K562 (cell line): ENCODE measurements at regions not wholly inside any gene's neighbourhood (a gene's known extent, or its start where the extent isn't known, plus 50 kb on each side); places are given as distances from the start of the nearest gene placed in this dataset.

Source experiments
- ATAC-seq: fragments of 200-7000 bp; cut with Tn5 transposase; 3 replicates; pipeline ENCODE4 v1.9.1; 2020; ENCODE audit warnings: moderate library complexity
- BruUV-seq: library from RNA; stranded (reverse); fragments of 400-500 nt; replicated peaks from 2 replicates; lab custom pipeline; 2021; lab: Mats Ljungman, UMichigan
- CTCF ChIA-PET: fragments of 300-600 bp; formaldehyde crosslinking; extraction: SDS; loops from one replicate; lab custom pipeline; 2021; ENCODE audit warnings: low intra/inter-chr PET ratio; lab: Yijun Ruan, JAX
- POLR2A ChIA-PET: fragments of 300-600, 350-650 bp; sonication (Branson Sonifier 250); formaldehyde crosslinking; extraction: SDS; loops from one replicate; lab custom pipeline; 2021; ENCODE audit warnings: antibody characterized with exemption, inconsistent platforms; lab: Yijun Ruan, JAX
- DNase-seq, 4 experiments: peaks; one replicate each; pipeline versions ENCODE4 v3.0.0 to v3.0.0-alpha.2; 2011 to 2018; ENCODE audit warnings: low spot score in 3 of 4, mixed read lengths in 3 of 4; ENCODE audit errors: extremely low read depth in 1 of 4
- FAIRE-seq: peaks from 2 replicates; lab custom pipeline; 2011; peaks lifted over from hg19 to GRCh38; lab: Jason Lieb, UNC
- H2AFZ ChIP-seq: 2 replicates; pipeline ENCODE4 v1.6.0; 2011; ENCODE audit warnings: low read depth, low read length, control low read depth, inconsistent platforms
- H3K27ac ChIP-seq: fragments of 200-600 bp; 3 replicates; pipeline ENCODE4 v1.8.0; 2011; ENCODE audit warnings: low read depth, mild to moderate bottlenecking, control low read depth, inconsistent platforms, low read length, moderate library complexity, mixed read lengths; ENCODE audit errors: extremely low read depth
- H3K27me3 ChIP-seq, 2 experiments: fragments of 300-600 bp in 1 of 2; 2 replicates in 1 of 2; 3 replicates in 1 of 2; pipeline versions ENCODE4 v1.6.0 to v1.8.0; 2011; ENCODE audit warnings: inconsistent platforms in 2 of 2, low read length in 2 of 2, mild to moderate bottlenecking in 1 of 2, mixed read lengths in 1 of 2, moderate library complexity in 1 of 2; ENCODE audit not compliant: control insufficient read depth in 2 of 2, insufficient read depth in 2 of 2
- H3K36me3 ChIP-seq: fragments of 300-600 bp; 3 replicates; pipeline ENCODE4 v1.8.0; 2011; ENCODE audit warnings: mild to moderate bottlenecking, low read length, inconsistent platforms; ENCODE audit not compliant: control insufficient read depth, insufficient read depth
- H3K4me1 ChIP-seq, 2 experiments: fragments of 200-600 bp in 1 of 2; replicated peaks in 1 of 2; 2 replicates in 1 of 2; 3 replicates in 1 of 2; pipeline versions ENCODE4 v1.5.1 to v1.8.0; 2011; ENCODE audit warnings: inconsistent platforms in 2 of 2, low read length in 2 of 2, mild to moderate bottlenecking in 1 of 2, mixed read lengths in 1 of 2, moderate library complexity in 1 of 2; ENCODE audit not compliant: control insufficient read depth in 2 of 2, insufficient read depth in 2 of 2
- H3K4me2 ChIP-seq: 2 replicates; pipeline ENCODE4 v1.6.1; 2011; ENCODE audit warnings: low read length, control low read depth, inconsistent platforms, mixed read lengths; ENCODE audit not compliant: insufficient read depth
- H3K4me3 ChIP-seq: fragments of 200-600 bp; sonication (generic), shearing (Covaris generic); 2 replicates; pipeline ENCODE4 v1.5.1; 2016; ENCODE audit warnings: control low read depth, inconsistent platforms
- H3K79me2 ChIP-seq: fragments of 200-600 bp; 3 replicates; pipeline ENCODE4 v1.8.0; 2011; ENCODE audit warnings: low read length, inconsistent platforms; ENCODE audit not compliant: control insufficient read depth, insufficient read depth
- H3K9ac ChIP-seq, 2 experiments: 2 replicates each; pipeline versions ENCODE4 v1.6.0 to v1.6.1; 2011; ENCODE audit warnings: low read depth in 2 of 2, low read length in 2 of 2, control low read depth in 1 of 2, inconsistent platforms in 1 of 2, mild to moderate bottlenecking in 1 of 2, mixed read lengths in 1 of 2; ENCODE audit not compliant: insufficient read depth in 1 of 2
- H3K9me1 ChIP-seq: one replicate; pipeline ENCODE4 v1.6.0; 2011; ENCODE audit warnings: inconsistent platforms, mild to moderate bottlenecking, low read length, moderate library complexity; ENCODE audit not compliant: control insufficient read depth, insufficient read depth
- H3K9me3 ChIP-seq: replicated peaks from 2 replicates; pipeline ENCODE4 v1.5.1; 2011; ENCODE audit warnings: low read depth, low read length, inconsistent platforms; ENCODE audit not compliant: control insufficient read depth, insufficient read depth
- H4K20me1 ChIP-seq: replicated peaks from 2 replicates; pipeline ENCODE4 v1.6.1; 2011; ENCODE audit warnings: low read length, inconsistent platforms, mixed read lengths; ENCODE audit not compliant: control insufficient read depth, insufficient read depth
- AFF1 ChIP-seq, 2 experiments: fragments of 450-650 bp; IDR thresholded peaks; 2 replicates each; pipeline ENCODE4 v1.6.1; 2018; ENCODE audit warnings: mild to moderate bottlenecking in 2 of 2, low read depth in 1 of 2; ENCODE audit not compliant: partially characterized antibody in 2 of 2
- CBFA2T2 ChIP-seq: fragments of 450-650 bp; conservative IDR thresholded peaks from 2 replicates; pipeline ENCODE4 v1.6.1; 2017; ENCODE audit warnings: mild to moderate bottlenecking
- CREB5 ChIP-seq: fragments of 250-450 bp; sonication (Bioruptor Pico); IDR thresholded peaks from 2 replicates; pipeline ENCODE4 v1.5.0; 2020; ENCODE audit warnings: mild to moderate bottlenecking
- E2F6 ChIP-seq, 2 experiments: IDR thresholded peaks; 2 replicates each; pipeline ENCODE4 v1.6.1; 2011; ENCODE audit warnings: borderline replicate concordance in 1 of 2, control low read depth in 1 of 2, low read depth in 1 of 2, low read length in 1 of 2, mild to moderate bottlenecking in 1 of 2, mixed read lengths in 1 of 2, moderate library complexity in 1 of 2; ENCODE audit not compliant: insufficient read depth in 1 of 2, insufficient read length in 1 of 2, poor library complexity in 1 of 2, severe bottlenecking in 1 of 2; ENCODE audit errors: extremely low read depth in 1 of 2
- GABPA ChIP-seq: fragments of 200-800 bp; sonication (Bioruptor generic); conservative IDR thresholded peaks from 2 replicates; pipeline ENCODE4 v1.6.1; 2016; ENCODE audit warnings: low read depth, missing genetic modification characterization, missing compliant biosample characterization
- HBP1 ChIP-seq: fragments of 450-650 bp; formaldehyde crosslinking; IDR thresholded peaks from 2 replicates; pipeline ENCODE4 v1.4.0; 2022; ENCODE audit warnings: missing genetic modification characterization
- HDGF ChIP-seq: fragments of 450-650 bp; IDR thresholded peaks from 2 replicates; pipeline ENCODE4 v1.6.1; 2016
- KDM5B ChIP-seq: fragments of 200-600 bp; sonication (generic); IDR thresholded peaks from 2 replicates; pipeline ENCODE4 v1.6.1; 2012; ENCODE audit warnings: low read depth, mild to moderate bottlenecking, moderate library complexity, low read length, control low read depth, inconsistent platforms; ENCODE audit not compliant: insufficient replicate concordance
- MBD2 ChIP-seq: sonication (generic); IDR thresholded peaks from 2 replicates; pipeline ENCODE4 v1.6.1; 2016; ENCODE audit warnings: low read depth, borderline replicate concordance
- SMC3 ChIP-seq: conservative IDR thresholded peaks from 2 replicates; pipeline ENCODE4 v1.6.1; 2011; ENCODE audit warnings: low read depth, low read length, improper control_type of control experiment; ENCODE audit not compliant: insufficient read depth
- TFE3 ChIP-seq: fragments of 450-650 bp; formaldehyde crosslinking; IDR thresholded peaks from 2 replicates; pipeline ENCODE4 v1.4.0; 2020; ENCODE audit warnings: mild to moderate bottlenecking, mixed read lengths
- WGBS: fragments of 100-300 bp; shearing (Covaris generic); methylation state at CpG from one replicate; pipeline ENCODE4 v1.1.6; 2016; ENCODE audit warnings: low coverage, mixed read lengths; ENCODE audit not compliant: insufficient coverage; ENCODE audit errors: missing lambda C conversion rate; 5-methylcytosine and 5-hydroxymethylcytosine counted together
- in situ Hi-C: fragments of 300-500 bp; cut with MboI; formaldehyde crosslinking; loops from 4 replicates; pipeline ENCODE4 v1.15.0; 2018; ENCODE audit warnings: inconsistent platforms, mixed read lengths
- intact Hi-C: fragments of 100-400 bp; cut with micrococcal nuclease; formaldehyde crosslinking; loops from 2 replicates; pipeline ENCODE4 v1.14.2; 2022

- TF ChIP-seq KDM5B (no peak), E2F6 (IDR thresholded peaks at IDR 0.05; ENCODE audit: borderline replicate concordance in 1 of 2, extremely low read depth in 1 of 2, insufficient read depth in 1 of 2, insufficient read length in 1 of 2, low read depth in 1 of 2, low read length in 1 of 2, poor library complexity in 1 of 2, severe bottlenecking in 1 of 2) (no peak), MBD2 (no peak), CREB5 (no peak), GABPA (tag) (no peak)
- TF ChIP-seq, all 486 proteins: peak for 0
Observed at GRCh38 chr11:112523031-112523430, 262.4 kb upstream of the PLET1 start (continued).

GRCh38 chr11:112523477-112523876 lies 262.8 kb upstream of the PLET1 start:
- no peak for DNase-seq
- POLR2A ChIA-PET: no interaction called here

More at GRCh38 chr11:112523477-112523876, 262.8 kb upstream of the PLET1 start:
- Histone ChIP-seq H3K9me3 (no peaks in the 10 kb centered on the region), H3K36me3 (no peaks in the 10 kb centered on the region), H3K9ac (no peak overlapping the region), H4K20me1 (no peaks in the 10 kb centered on the region), H3K27ac (no peak overlapping the region), H3K9me1 (no peaks in the 10 kb centered on the region), H3K79me2 (no peaks in the 10 kb centered on the region), H2AFZ (no peak overlapping the region), H3K27me3 (peaks cover 0 to 21% of the 10 kb centered on the region in 2 experiments; a peak in 2 of 5 replicates), H3K4me3 (no peak overlapping the region), H3K4me1 (no peaks in the 10 kb centered on the region), H3K4me2 (no peak overlapping the region)
- in situ Hi-C loops (no loop called here), intact Hi-C loops (no loop called here)
- BruUV-seq: no TSS peak
- ATAC-seq: peak; percentile 44; the same call in 2 of the 3 replicates
- TF ChIP-seq AFF1 (IDR thresholded peaks at IDR 0.05; ENCODE audit: low read depth in 1 of 2, partially characterized antibody in 2 of 2) (no peak), SMC3 (no peak), HBP1 (no peak), CBFA2T2 (no peak), HDGF (no peak), TFE3 (CRISPR knock-in tag) (peak; percentile 45)
- FAIRE-seq: no peak
- CTCF ChIA-PET: no interaction called here
- WGBS: 0% methylated on average over 4 of the region's 4 CpGs
